NB4 (cell line): ENCODE measurements at regions not wholly inside any gene's neighbourhood (a gene's known extent, or its start where the extent isn't known, plus 50 kb on each side); places are given as distances from the start of the nearest gene placed in this dataset.

Experiments
- CTCF ChIP-seq: IDR thresholded peaks from one replicate; pipeline ENCODE4 v1.5.1; 2012; ENCODE audit warnings: low read depth, low read length
- MYC ChIP-seq: IDR thresholded peaks from 2 replicates; pipeline ENCODE4 v1.6.1; 2011; ENCODE audit warnings: low read depth, low read length
- POLR2A ChIP-seq: IDR thresholded peaks from 2 replicates; pipeline ENCODE4 v1.6.1; 2011; ENCODE audit warnings: mild to moderate bottlenecking; ENCODE audit not compliant: insufficient read length; ENCODE audit errors: extremely low read depth

DNA sequence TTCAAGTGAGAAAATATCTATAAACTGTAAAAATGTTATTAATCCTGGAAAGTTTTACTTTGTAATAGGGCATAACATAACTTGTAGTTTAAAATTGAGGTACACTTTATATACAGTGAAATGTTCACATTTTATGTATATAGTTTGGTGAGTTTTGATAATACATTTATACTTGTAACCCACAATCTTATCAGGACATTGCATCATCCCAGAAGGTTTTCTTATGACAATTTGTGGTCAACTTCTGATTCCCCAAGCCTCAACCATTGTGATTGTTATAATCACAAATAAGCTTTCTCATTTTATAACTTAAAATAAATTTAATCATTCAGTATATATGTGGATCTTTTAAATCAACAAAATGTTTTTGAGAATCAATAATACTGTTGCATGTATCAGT, 151.1 kb downstream of the TFPI2 start:
- TF ChIP-seq POLR2A (no peak), MYC (no peak), CTCF (no peak)
